ENCODE measurements at regions not wholly inside any gene's neighbourhood (a gene's known extent, or its start where the extent isn't known, plus 50 kb on each side); places are given as distances from the start of the nearest gene placed in this dataset.

DNA sequence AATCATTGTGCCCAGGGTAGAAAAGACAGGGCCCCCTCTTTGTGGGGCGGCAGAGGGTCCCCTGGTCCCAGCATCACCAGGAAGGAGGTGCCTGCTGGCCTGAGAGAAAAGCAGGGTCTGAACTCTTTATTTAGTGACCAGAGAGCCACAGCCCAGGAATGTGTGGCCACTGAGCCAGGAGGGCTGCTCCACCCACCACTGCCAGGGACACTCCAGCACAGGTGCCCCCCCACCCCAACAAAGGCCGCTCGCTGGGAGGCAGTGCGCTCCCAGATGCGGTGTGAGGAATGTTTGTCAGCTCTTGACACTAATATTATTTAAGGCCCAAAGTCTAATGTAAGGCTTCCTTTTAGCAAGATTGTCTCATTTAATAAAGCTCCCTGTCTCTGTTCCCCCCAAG lies 59.6 kb upstream of the ZMIZ1 start:
- no peak for DNase-seq (ENCODE audit: low read depth)

DNA sequence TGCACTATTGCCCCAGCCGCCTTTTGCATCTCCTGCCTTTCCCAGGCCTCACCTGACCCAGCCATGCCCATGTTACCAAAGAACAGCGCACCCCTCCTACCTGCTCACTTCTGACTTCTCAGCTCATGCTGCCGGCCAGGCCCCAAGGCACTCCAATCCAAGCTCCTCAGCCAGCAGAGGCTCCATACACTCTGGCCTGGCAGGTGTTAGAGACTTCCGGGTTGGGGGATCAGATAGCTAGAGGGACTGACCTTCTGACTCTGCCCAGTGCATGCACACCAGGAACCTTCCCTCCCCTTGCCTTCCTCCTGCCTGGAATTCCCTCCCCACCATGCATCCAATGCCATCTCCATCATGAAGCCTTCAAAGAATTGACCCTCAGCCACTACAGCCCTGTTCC lies 56.2 kb upstream of the ZMIZ1 start:
- no peak for DNase-seq (ENCODE audit: low read depth)

DNA sequence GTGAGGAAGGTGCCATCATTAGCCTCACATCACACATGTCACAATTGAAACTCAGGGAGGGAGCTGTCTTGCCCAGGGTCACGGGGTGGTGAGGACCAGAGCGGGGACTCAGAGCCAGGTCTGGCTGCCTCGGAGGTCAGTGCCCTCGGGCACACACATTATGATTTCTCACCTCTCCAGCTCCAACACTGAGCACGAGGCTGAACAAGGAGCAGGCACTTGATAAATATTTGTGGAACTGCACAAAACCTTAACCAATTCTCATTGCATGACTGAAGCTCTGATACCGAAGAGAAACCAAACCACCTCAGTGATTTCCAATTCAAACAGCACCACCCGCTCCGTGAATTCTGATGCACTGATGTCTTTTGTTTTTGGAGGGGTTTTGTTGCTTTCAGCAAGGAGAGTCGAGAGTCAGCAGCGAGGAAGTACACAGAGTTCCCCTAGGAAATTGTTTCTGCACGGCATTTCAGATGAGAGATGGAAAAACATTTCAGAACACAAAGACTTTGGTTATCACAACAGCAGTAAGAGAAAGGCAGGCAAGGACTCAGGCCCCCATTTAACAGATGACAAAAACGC lies 55.3 kb upstream of the ZMIZ1 start:
- DNase-seq (ENCODE audit: low read depth), result no peak

DNA sequence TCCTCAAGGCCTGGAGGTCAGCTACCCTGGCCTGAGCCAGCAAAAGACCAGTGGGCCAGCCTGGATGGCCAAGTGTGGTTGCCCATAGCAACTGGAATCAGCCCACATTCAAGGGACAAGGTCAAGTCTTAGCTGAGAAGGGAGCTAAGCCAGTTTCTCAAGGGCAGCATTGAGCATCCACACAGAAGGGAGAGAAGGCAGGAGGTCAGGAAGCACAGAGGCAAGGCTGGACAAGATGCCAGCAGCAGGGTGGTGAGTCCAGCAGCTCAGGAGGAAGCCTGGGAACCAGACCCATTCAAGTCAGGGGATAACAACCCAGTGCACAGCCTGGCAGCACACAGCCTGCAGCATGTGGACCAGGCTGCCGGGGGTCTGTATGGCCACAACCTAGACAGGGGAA lies 54.0 kb upstream of the ZMIZ1 start:
- no peak for DNase-seq (ENCODE audit: low read depth)

DNA sequence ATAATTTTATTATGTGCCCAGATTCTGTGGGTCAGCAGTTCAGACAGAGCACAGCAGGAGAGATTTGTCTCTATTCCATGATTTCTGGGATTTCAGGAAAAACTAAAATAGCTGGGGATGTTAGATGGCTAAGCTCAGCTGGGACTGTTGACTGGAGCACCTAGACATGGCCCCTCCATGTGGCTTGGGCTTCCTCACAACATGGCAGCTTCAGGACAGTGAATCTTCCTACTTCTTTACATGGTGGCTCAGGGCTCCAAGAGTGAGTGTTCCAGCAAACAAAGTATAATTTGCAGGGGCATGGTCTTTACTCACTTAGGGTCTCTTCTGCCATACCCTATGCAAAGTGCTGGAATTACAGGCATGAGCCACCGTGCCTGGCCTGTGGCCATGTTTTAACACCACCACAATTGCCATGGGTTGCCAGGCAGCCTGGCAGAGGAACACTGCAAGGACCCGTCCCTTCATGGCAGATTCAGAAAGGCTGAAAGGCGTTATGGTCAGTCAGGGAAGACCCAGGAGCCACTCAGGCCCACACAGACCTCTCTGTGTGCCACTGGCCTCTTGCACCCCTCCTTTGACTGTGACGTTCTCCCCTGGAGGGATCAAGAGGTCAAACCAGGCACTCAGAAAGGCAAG lies 50.8 kb upstream of the ZMIZ1 start:
- no peak for DNase-seq (ENCODE audit: low read depth)

DNA sequence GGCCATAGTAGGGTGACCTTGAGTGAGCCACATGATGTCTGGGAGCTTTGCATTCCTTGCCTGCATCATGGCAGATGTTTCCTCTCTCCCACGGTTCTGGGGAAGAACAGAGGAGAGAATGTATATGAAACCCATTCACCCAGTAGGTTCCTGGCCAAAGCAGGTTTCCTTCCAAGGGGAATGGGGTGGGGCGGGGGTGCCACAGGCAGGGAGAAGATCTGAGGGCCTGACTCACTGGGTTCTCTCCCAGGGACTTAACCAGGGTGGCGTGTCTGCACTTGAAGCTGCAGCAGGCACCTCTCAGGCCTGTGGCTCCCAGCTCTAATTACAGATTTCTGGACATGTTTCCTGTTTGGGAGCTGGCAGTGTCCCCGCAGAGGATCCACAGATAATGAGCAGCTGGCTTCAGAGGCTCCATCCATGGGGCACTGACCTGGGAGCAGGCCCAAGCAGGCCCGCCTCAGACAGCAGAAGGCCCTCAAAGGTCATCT lies 50.2 kb upstream of the ZMIZ1 start:
- no peak for DNase-seq (ENCODE audit: low read depth)

All from non-pigmented ciliary epithelial cell (primary cell).